ENCODE measurements at regions not wholly inside any gene's neighbourhood (a gene's known extent, or its start where the extent isn't known, plus 50 kb on each side); places are given as distances from the start of the nearest gene placed in this dataset.

- ATAC-seq (ENCODE audit: low read depth) (no peak), DNase-seq (no peak)
- no CpG with 5 or more reads among the region's 3 CpGs for WGBS (ENCODE audit: insufficient coverage)
- CTCF ChIA-PET: no interaction called here
- intact Hi-C loops (cut with micrococcal nuclease): no loop called here
- H3K4me3 ChIP-seq (ENCODE audit: control extremely low read depth in 1 of 5, extremely low read depth in 1 of 5, insufficient read depth in 1 of 5, low read depth in 2 of 5, low read length in 4 of 5): no peak overlapping the region
- no peak overlapping the region for H3K4me2 ChIP-seq (replicated peaks; ENCODE audit: low read depth, low read length, poor library complexity, severe bottlenecking)
- TF ChIP-seq EZH2 (IDR thresholded peaks at IDR 0.05; ENCODE audit: borderline replicate concordance, insufficient read depth, low read depth, low read length, poor library complexity, severe bottlenecking) (no peak), CTCF (IDR thresholded peaks at IDR 0.05) (no peak)
- no peak overlapping the region for H3K27ac ChIP-seq (ENCODE audit: low read length in 2 of 2)
- no peaks in the 10 kb centered on the region for H4K20me1 ChIP-seq (ENCODE audit: control insufficient read depth, insufficient read depth, low read length, poor library complexity, severe bottlenecking)
- peaks cover 0 to 2% (median 0%) of the 10 kb centered on the region in 3 donors for H3K9me3 ChIP-seq (ENCODE audit: control extremely low read depth in 1 of 3, control insufficient read depth in 2 of 3, insufficient read depth in 1 of 3, low read length in 2 of 3)
- no peak overlapping the region for H2AFZ ChIP-seq (ENCODE audit: insufficient read depth, low read depth, low read length, poor library complexity, severe bottlenecking)
- Mint-ChIP-seq H3K27me3 (no peaks in the 10 kb centered on the region), H3K27ac (no peak overlapping the region), H3K4me1 (no peaks in the 10 kb centered on the region), H3K9me3 (ENCODE audit: insufficient read depth) (no peaks in the 10 kb centered on the region), H3K4me3 (no peak overlapping the region)
- no peaks in the 10 kb centered on the region for H3K36me3 ChIP-seq (replicated peaks in 1 of 2; ENCODE audit: control extremely low read depth in 1 of 2, control insufficient read depth in 1 of 2, extremely low read depth in 1 of 2, insufficient read depth in 2 of 2, low read length in 1 of 2)
- H3K79me2 ChIP-seq (ENCODE audit: control insufficient read depth, insufficient read depth, low read length): no peaks in the 10 kb centered on the region
- POLR2A ChIA-PET: no interaction called here
- no peak overlapping the region for H3K9ac ChIP-seq (ENCODE audit: low read length)
- H3K27me3 ChIP-seq (replicated peaks in 1 of 4; ENCODE audit: control extremely low read depth in 1 of 4, control insufficient read depth in 3 of 4, insufficient read depth in 4 of 4, low read length in 3 of 4): no peaks in the 10 kb centered on the region
- no peaks in the 10 kb centered on the region for H3K4me1 ChIP-seq (ENCODE audit: control insufficient read depth in 2 of 2, insufficient read depth in 2 of 2, low read length in 2 of 2)
Observed at GRCh38 chr10:36375107-36375506, 733.0 kb upstream of the FZD8 start.

- no peaks in the 10 kb centered on the region for H3K4me1 Mint-ChIP-seq
- H3K27ac Mint-ChIP-seq: no peak overlapping the region
Observed at GRCh38 chr10:36373424-36374096, 731.5 kb upstream of the FZD8 start.

More at GRCh38 chr10:36373424-36374096, 731.5 kb upstream of the FZD8 start:
- no peaks in the 10 kb centered on the region for H4K20me1 ChIP-seq (ENCODE audit: control insufficient read depth, insufficient read depth, low read length, poor library complexity, severe bottlenecking)
- H3K27ac ChIP-seq (ENCODE audit: low read length in 2 of 2): no peak overlapping the region
- no peak for DNase-seq
- no peak overlapping the region for H3K9ac ChIP-seq (ENCODE audit: low read length)
- peaks cover 0 to 1% (median 0%) of the 10 kb centered on the region in 3 donors for H3K9me3 ChIP-seq (ENCODE audit: control extremely low read depth in 1 of 3, control insufficient read depth in 2 of 3, insufficient read depth in 1 of 3, low read length in 2 of 3)
- H3K79me2 ChIP-seq (ENCODE audit: control insufficient read depth, insufficient read depth, low read length): no peaks in the 10 kb centered on the region
- intact Hi-C loops (cut with micrococcal nuclease): no loop called here
- H2AFZ ChIP-seq (ENCODE audit: insufficient read depth, low read depth, low read length, poor library complexity, severe bottlenecking): no peak overlapping the region
- ChIA-PET POLR2A (no interaction called here), CTCF (no interaction called here)
- no peaks in the 10 kb centered on the region for H3K36me3 ChIP-seq (replicated peaks in 1 of 2; ENCODE audit: control extremely low read depth in 1 of 2, control insufficient read depth in 1 of 2, extremely low read depth in 1 of 2, insufficient read depth in 2 of 2, low read length in 1 of 2)
- H3K4me3 Mint-ChIP-seq: no peak overlapping the region
- no peak overlapping the region for H3K4me2 ChIP-seq (replicated peaks; ENCODE audit: low read depth, low read length, poor library complexity, severe bottlenecking)
- H3K27me3 ChIP-seq (replicated peaks in 1 of 4; ENCODE audit: control extremely low read depth in 1 of 4, control insufficient read depth in 3 of 4, insufficient read depth in 4 of 4, low read length in 3 of 4): no peaks in the 10 kb centered on the region
- H3K4me3 ChIP-seq (ENCODE audit: control extremely low read depth in 1 of 5, extremely low read depth in 1 of 5, insufficient read depth in 1 of 5, low read depth in 2 of 5, low read length in 4 of 5): no peak overlapping the region
- no peaks in the 10 kb centered on the region for H3K27me3 Mint-ChIP-seq
- no peak for TF ChIP-seq CTCF (IDR thresholded peaks at IDR 0.05)
- no peak for TF ChIP-seq EZH2 (IDR thresholded peaks at IDR 0.05; ENCODE audit: borderline replicate concordance, insufficient read depth, low read depth, low read length, poor library complexity, severe bottlenecking)
- no peak for ATAC-seq (ENCODE audit: low read depth)
- WGBS (ENCODE audit: insufficient coverage): 86% methylated on average over 5 of the region's 8 CpGs
- H3K4me1 ChIP-seq (ENCODE audit: control insufficient read depth in 2 of 2, insufficient read depth in 2 of 2, low read length in 2 of 2): no peaks in the 10 kb centered on the region
- no peaks in the 10 kb centered on the region for H3K9me3 Mint-ChIP-seq (ENCODE audit: insufficient read depth)

Data from B cell (primary cell).